HepG2 (cell line): ENCODE measurements at regions not wholly inside any gene's neighbourhood (a gene's known extent, or its start where the extent isn't known, plus 50 kb on each side); places are given as distances from the start of the nearest gene placed in this dataset.

Experiments used
- ATF2 ChIP-seq: sonication (generic); formaldehyde crosslinking; IDR thresholded peaks from 2 replicates; pipeline ENCODE4 v1.4.0; 2020; ENCODE audit warnings: missing genetic modification reagents
- FOSL2 ChIP-seq: sonication (generic); formaldehyde crosslinking; IDR thresholded peaks from 2 replicates; pipeline ENCODE4 v1.4.0; 2020; ENCODE audit warnings: missing genetic modification reagents
- FOXA1 ChIP-seq, 2 experiments: fragments of 450-650 bp in 1 of 2; sonication (generic) in 1 of 2; formaldehyde crosslinking in 1 of 2; IDR thresholded peaks; 2 replicates each; pipeline versions ENCODE4 v1.4.0 to v1.6.1; 2016 to 2020; ENCODE audit warnings: missing genetic modification reagents in 1 of 2
- FOXA3 ChIP-seq: IDR thresholded peaks from 2 replicates; pipeline ENCODE4 v1.6.1; 2016; ENCODE audit warnings: missing genetic modification reagents, missing compliant biosample characterization
- FOXK1 ChIP-seq: sonication (generic); formaldehyde crosslinking; IDR thresholded peaks from 2 replicates; pipeline ENCODE4 v1.4.0; 2020; ENCODE audit warnings: low read depth, missing genetic modification reagents, borderline replicate concordance
- FOXP1 ChIP-seq, 2 experiments: fragments of 450-650 bp in 1 of 2; IDR thresholded peaks; 2 replicates each; pipeline ENCODE4 v1.6.1; 2017 to 2018; ENCODE audit warnings: antibody characterized with exemption in 1 of 2
- JUN ChIP-seq: sonication (generic); formaldehyde crosslinking; IDR thresholded peaks from 2 replicates; pipeline ENCODE4 v1.4.0; 2020; ENCODE audit warnings: mild to moderate bottlenecking, missing genetic modification reagents
- MAFF ChIP-seq: IDR thresholded peaks from 2 replicates; pipeline ENCODE4 v1.6.1; 2011; ENCODE audit warnings: low read depth, low read length, improper control_type of control experiment
- MAFK ChIP-seq, 2 experiments: IDR thresholded peaks in 1 of 2; conservative IDR thresholded peaks in 1 of 2; 2 replicates each; pipeline ENCODE4 v1.6.1; 2011; ENCODE audit warnings: improper control_type of control experiment in 2 of 2, low read length in 2 of 2
- MED1 ChIP-seq: sonication (generic); formaldehyde crosslinking; IDR thresholded peaks from 2 replicates; pipeline ENCODE4 v1.4.0; 2020; ENCODE audit warnings: missing genetic modification reagents
- NR0B2 ChIP-seq: sonication (generic); formaldehyde crosslinking; IDR thresholded peaks from 2 replicates; pipeline ENCODE4 v1.4.0; 2020; ENCODE audit warnings: mild to moderate bottlenecking, missing genetic modification reagents
- NR3C1 ChIP-seq: sonication (generic); formaldehyde crosslinking; IDR thresholded peaks from 2 replicates; pipeline ENCODE4 v1.4.0; 2020; ENCODE audit warnings: missing genetic modification reagents
- TBX2 ChIP-seq: sonication (generic); formaldehyde crosslinking; IDR thresholded peaks from 2 replicates; pipeline ENCODE4 v1.5.0; 2020; ENCODE audit warnings: missing genetic modification reagents, mild to moderate bottlenecking, borderline replicate concordance
- TRIM24 ChIP-seq: sonication (generic); formaldehyde crosslinking; IDR thresholded peaks from 2 replicates; pipeline ENCODE4 v1.8.0; 2022; ENCODE audit warnings: mild to moderate bottlenecking, missing genetic modification reagents
- ZNF138 ChIP-seq: sonication (generic); formaldehyde crosslinking; IDR thresholded peaks from 2 replicates; pipeline ENCODE4 v1.5.0; 2020; ENCODE audit warnings: mild to moderate bottlenecking, low read depth, missing genetic modification reagents
- ZNF569 ChIP-seq: sonication (generic); formaldehyde crosslinking; IDR thresholded peaks from 2 replicates; pipeline ENCODE4 v1.5.0; 2020; ENCODE audit warnings: mild to moderate bottlenecking, missing genetic modification reagents, moderate library complexity, borderline replicate concordance
- ZNF652 ChIP-seq: IDR thresholded peaks from 2 replicates; pipeline ENCODE4 v1.6.1; 2016; ENCODE audit warnings: low read depth, borderline replicate concordance
- TF ChIP-seq, protein P1 (sequence below), 2 experiments: sonication (generic) in 1 of 2; formaldehyde crosslinking in 1 of 2; IDR thresholded peaks; 2 replicates each; pipeline versions ENCODE4 v1.4.0 to v1.6.1; 2018 to 2020; ENCODE audit warnings: missing genetic modification reagents in 2 of 2, borderline replicate concordance in 1 of 2, low read depth in 1 of 2, mild to moderate bottlenecking in 1 of 2, missing biosample characterization in 1 of 2
- TF ChIP-seq, protein P2 (sequence below): sonication (generic); formaldehyde crosslinking; IDR thresholded peaks from 2 replicates; pipeline ENCODE4 v1.5.0; 2020; ENCODE audit warnings: mild to moderate bottlenecking, missing genetic modification reagents, borderline replicate concordance
- TF ChIP-seq, protein P3 (sequence below): sonication (generic); formaldehyde crosslinking; IDR thresholded peaks from 2 replicates; pipeline ENCODE4 v1.4.0; 2020; ENCODE audit warnings: missing genetic modification reagents

GRCh38 chr10:3850999-3851937 lies 66.3 kb upstream of the KLF6 start (continued):
- no peak for TF ChIP-seq NR0B2 (CRISPR knock-in tag)
- no peak for TF ChIP-seq FOXA1 (IDR thresholded peaks at IDR 0.05)
- peak; percentile 81 for TF ChIP-seq FOXA1 (CRISPR knock-in tag; IDR thresholded peaks at IDR 0.05)
- TF ChIP-seq, protein P1, sequence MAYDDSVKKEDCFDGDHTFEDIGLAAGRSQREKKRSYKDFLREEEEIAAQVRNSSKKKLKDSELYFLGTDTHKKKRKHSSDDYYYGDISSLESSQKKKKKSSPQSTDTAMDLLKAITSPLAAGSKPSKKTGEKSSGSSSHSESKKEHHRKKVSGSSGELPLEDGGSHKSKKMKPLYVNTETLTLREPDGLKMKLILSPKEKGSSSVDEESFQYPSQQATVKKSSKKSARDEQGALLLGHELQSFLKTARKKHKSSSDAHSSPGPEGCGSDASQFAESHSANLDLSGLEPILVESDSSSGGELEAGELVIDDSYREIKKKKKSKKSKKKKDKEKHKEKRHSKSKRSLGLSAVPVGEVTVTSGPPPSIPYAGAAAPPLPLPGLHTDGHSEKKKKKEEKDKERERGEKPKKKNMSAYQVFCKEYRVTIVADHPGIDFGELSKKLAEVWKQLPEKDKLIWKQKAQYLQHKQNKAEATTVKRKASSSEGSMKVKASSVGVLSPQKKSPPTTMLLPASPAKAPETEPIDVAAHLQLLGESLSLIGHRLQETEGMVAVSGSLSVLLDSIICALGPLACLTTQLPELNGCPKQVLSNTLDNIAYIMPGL (CRISPR knock-in tag; IDR thresholded peaks at IDR 0.05; ENCODE audit: borderline replicate concordance in 1 of 2, low read depth in 1 of 2) = 0 out of 4 replicates have a peak, but pooled peaks of 1 of the 2 experiments have one; percentile 4
- peak; percentile 39; the same call in 1 of the 2 replicates for TF ChIP-seq FOXK1 (CRISPR knock-in tag)
- no peak for TF ChIP-seq ZNF569 (CRISPR knock-in tag)
- TF ChIP-seq TRIM24 (CRISPR knock-in tag) = no peak
- peak; percentile 62; the same call in 1 of the 2 replicates for TF ChIP-seq TBX2 (CRISPR knock-in tag)
- peak; percentile 95 to 97 for TF ChIP-seq MAFK (conservative IDR thresholded peaks at IDR 0.05 in 1 of 2, IDR thresholded peaks at IDR 0.05 in 1 of 2; ENCODE audit: low read length in 2 of 2)
- TF ChIP-seq ZNF652 (CRISPR knock-in tag) = peak; percentile 85; the same call in 1 of the 2 replicates
- peak; percentile 52 for TF ChIP-seq MED1
- no peak for TF ChIP-seq FOXP1 (IDR thresholded peaks at IDR 0.05)
- peak; percentile 41; the same call in 1 of the 2 replicates for TF ChIP-seq FOXP1 (CRISPR knock-in tag; IDR thresholded peaks at IDR 0.05)
- no peak for TF ChIP-seq ZNF138
- TF ChIP-seq NR3C1 (CRISPR knock-in tag) = no peak
- TF ChIP-seq ATF2 (CRISPR knock-in tag) = peak; percentile 50; the same call in 1 of the 2 replicates
- TF ChIP-seq, protein P2, sequence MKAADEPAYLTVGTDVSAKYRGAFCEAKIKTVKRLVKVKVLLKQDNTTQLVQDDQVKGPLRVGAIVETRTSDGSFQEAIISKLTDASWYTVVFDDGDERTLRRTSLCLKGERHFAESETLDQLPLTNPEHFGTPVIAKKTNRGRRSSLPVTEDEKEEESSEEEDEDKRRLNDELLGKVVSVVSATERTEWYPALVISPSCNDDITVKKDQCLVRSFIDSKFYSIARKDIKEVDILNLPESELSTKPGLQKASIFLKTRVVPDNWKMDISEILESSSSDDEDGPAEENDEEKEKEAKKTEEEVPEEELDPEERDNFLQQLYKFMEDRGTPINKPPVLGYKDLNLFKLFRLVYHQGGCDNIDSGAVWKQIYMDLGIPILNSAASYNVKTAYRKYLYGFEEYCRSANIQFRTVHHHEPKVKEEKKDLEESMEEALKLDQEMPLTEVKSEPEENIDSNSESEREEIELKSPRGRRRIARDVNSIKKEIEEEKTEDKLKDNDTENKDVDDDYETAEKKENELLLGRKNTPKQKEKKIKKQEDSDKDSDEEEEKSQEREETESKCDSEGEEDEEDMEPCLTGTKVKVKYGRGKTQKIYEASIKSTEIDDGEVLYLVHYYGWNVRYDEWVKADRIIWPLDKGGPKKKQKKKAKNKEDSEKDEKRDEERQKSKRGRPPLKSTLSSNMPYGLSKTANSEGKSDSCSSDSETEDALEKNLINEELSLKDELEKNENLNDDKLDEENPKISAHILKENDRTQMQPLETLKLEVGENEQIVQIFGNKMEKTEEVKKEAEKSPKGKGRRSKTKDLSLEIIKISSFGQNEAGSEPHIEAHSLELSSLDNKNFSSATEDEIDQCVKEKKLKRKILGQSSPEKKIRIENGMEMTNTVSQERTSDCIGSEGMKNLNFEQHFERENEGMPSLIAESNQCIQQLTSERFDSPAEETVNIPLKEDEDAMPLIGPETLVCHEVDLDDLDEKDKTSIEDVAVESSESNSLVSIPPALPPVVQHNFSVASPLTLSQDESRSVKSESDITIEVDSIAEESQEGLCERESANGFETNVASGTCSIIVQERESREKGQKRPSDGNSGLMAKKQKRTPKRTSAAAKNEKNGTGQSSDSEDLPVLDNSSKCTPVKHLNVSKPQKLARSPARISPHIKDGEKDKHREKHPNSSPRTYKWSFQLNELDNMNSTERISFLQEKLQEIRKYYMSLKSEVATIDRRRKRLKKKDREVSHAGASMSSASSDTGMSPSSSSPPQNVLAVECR = no peak
- TF ChIP-seq JUN = peak; percentile 31; the same call in 1 of the 2 replicates
- TF ChIP-seq FOSL2 = peak; percentile 78
- TF ChIP-seq MAFF = peak; percentile 95
- peak; percentile 76 for TF ChIP-seq FOXA3 (CRISPR knock-in tag)
- TF ChIP-seq, protein P3, sequence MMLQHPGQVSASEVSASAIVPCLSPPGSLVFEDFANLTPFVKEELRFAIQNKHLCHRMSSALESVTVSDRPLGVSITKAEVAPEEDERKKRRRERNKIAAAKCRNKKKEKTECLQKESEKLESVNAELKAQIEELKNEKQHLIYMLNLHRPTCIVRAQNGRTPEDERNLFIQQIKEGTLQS (CRISPR knock-in tag) = peak; percentile 76
